ENCODE measurements at regions not wholly inside any gene's neighbourhood (a gene's known extent, or its start where the extent isn't known, plus 50 kb on each side); places are given as distances from the start of the nearest gene placed in this dataset.

- TF ChIP-seq, protein P1, sequence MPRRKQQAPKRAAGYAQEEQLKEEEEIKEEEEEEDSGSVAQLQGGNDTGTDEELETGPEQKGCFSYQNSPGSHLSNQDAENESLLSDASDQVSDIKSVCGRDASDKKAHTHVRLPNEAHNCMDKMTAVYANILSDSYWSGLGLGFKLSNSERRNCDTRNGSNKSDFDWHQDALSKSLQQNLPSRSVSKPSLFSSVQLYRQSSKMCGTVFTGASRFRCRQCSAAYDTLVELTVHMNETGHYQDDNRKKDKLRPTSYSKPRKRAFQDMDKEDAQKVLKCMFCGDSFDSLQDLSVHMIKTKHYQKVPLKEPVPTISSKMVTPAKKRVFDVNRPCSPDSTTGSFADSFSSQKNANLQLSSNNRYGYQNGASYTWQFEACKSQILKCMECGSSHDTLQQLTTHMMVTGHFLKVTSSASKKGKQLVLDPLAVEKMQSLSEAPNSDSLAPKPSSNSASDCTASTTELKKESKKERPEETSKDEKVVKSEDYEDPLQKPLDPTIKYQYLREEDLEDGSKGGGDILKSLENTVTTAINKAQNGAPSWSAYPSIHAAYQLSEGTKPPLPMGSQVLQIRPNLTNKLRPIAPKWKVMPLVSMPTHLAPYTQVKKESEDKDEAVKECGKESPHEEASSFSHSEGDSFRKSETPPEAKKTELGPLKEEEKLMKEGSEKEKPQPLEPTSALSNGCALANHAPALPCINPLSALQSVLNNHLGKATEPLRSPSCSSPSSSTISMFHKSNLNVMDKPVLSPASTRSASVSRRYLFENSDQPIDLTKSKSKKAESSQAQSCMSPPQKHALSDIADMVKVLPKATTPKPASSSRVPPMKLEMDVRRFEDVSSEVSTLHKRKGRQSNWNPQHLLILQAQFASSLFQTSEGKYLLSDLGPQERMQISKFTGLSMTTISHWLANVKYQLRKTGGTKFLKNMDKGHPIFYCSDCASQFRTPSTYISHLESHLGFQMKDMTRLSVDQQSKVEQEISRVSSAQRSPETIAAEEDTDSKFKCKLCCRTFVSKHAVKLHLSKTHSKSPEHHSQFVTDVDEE (CRISPR knock-in tag; IDR thresholded peaks at IDR 0.05) = no peak
- TF ChIP-seq SNAI2 (CRISPR knock-in tag; IDR thresholded peaks at IDR 0.05) = no peak
- no peak for TF ChIP-seq ISL1 (CRISPR knock-in tag; IDR thresholded peaks at IDR 0.05)
- no peak for TF ChIP-seq TCF4 (CRISPR knock-in tag; IDR thresholded peaks at IDR 0.05; ENCODE audit: borderline replicate concordance)
- TF ChIP-seq PPARA (CRISPR knock-in tag; IDR thresholded peaks at IDR 0.05; ENCODE audit: borderline replicate concordance) = no peak
- TF ChIP-seq TOX (CRISPR knock-in tag; IDR thresholded peaks at IDR 0.05; ENCODE audit: borderline replicate concordance) = no peak
- TF ChIP-seq ZNF70 (CRISPR knock-in tag; IDR thresholded peaks at IDR 0.05) = no peak
- TF ChIP-seq POU6F1 (CRISPR knock-in tag; IDR thresholded peaks at IDR 0.05; ENCODE audit: borderline replicate concordance, low read depth) = no peak
- no peak for TF ChIP-seq OSR1 (CRISPR knock-in tag; IDR thresholded peaks at IDR 0.05)
Observed at GRCh38 chr4:32551943-32552342, 1831.8 kb downstream of the PCDH7 start (continued).

DNA sequence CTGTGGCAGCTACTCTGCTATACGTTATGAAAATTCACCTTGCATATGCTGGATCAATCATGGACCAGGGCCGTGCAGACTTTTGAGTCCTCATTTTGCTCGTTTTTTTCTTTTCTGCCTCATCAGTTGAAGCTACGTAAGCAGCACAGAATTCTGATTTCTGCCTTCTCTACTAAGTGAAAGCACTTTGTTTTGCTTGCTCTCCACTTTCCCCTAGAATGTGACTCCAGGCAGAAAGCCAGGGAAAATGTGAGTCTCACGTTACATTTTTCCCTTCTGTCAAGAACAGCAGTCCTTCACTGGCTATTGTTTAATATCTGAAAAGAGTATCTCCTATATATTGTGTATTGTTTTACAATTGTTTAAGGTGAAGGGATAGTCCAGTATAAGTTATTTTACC, 1840.1 kb downstream of the PCDH7 start:
- TF ChIP-seq SNAI2 (CRISPR knock-in tag; IDR thresholded peaks at IDR 0.05) (no peak), ZNF565 (CRISPR knock-in tag; conservative IDR thresholded peaks at IDR 0.05; ENCODE audit: low read depth) (no peak), POU6F1 (CRISPR knock-in tag; IDR thresholded peaks at IDR 0.05; ENCODE audit: borderline replicate concordance, low read depth) (no peak), ESRRG (CRISPR knock-in tag; IDR thresholded peaks at IDR 0.05) (no peak), ARNTL (CRISPR knock-in tag; IDR thresholded peaks at IDR 0.05; ENCODE audit: borderline replicate concordance, low read depth) (no peak), CREB5 (CRISPR knock-in tag; IDR thresholded peaks at IDR 0.05; ENCODE audit: low read depth) (no peak), CSDC2 (CRISPR knock-in tag; IDR thresholded peaks at IDR 0.05) (no peak)
- no peak for ATAC-seq

- ATAC-seq = no peak
- TF ChIP-seq TOX (CRISPR knock-in tag; IDR thresholded peaks at IDR 0.05; ENCODE audit: borderline replicate concordance) (no peak), GLIS3 (CRISPR knock-in tag; IDR thresholded peaks at IDR 0.05) (no peak), ISL1 (CRISPR knock-in tag; IDR thresholded peaks at IDR 0.05) (no peak), CSDC2 (CRISPR knock-in tag; IDR thresholded peaks at IDR 0.05) (no peak), BACH2 (CRISPR knock-in tag; IDR thresholded peaks at IDR 0.05; ENCODE audit: borderline replicate concordance) (no peak), PATZ1 (CRISPR knock-in tag; IDR thresholded peaks at IDR 0.05; ENCODE audit: borderline replicate concordance) (no peak), ZFP3 (CRISPR knock-in tag; IDR thresholded peaks at IDR 0.05) (no peak), PPARA (CRISPR knock-in tag; IDR thresholded peaks at IDR 0.05; ENCODE audit: borderline replicate concordance) (no peak), ZNF565 (CRISPR knock-in tag; conservative IDR thresholded peaks at IDR 0.05; ENCODE audit: low read depth) (no peak), RARB (CRISPR knock-in tag; IDR thresholded peaks at IDR 0.05) (no peak), POU6F1 (CRISPR knock-in tag; IDR thresholded peaks at IDR 0.05; ENCODE audit: borderline replicate concordance, low read depth) (no peak), TCF4 (CRISPR knock-in tag; IDR thresholded peaks at IDR 0.05; ENCODE audit: borderline replicate concordance) (no peak), ZNF70 (CRISPR knock-in tag; IDR thresholded peaks at IDR 0.05) (no peak), CREB5 (CRISPR knock-in tag; IDR thresholded peaks at IDR 0.05; ENCODE audit: low read depth) (no peak), ZFP30 (CRISPR knock-in tag; IDR thresholded peaks at IDR 0.05) (no peak), ESRRG (CRISPR knock-in tag; IDR thresholded peaks at IDR 0.05) (no peak), OSR1 (CRISPR knock-in tag; IDR thresholded peaks at IDR 0.05) (no peak)
- TF ChIP-seq, protein P1 (CRISPR knock-in tag; IDR thresholded peaks at IDR 0.05) = no peak
Observed at GRCh38 chr4:32562010-32562409, 1841.8 kb downstream of the PCDH7 start.

Data from SK-N-SH treated with all-trans-retinoic acid at 6 μM for 48 hours (cell line).